GM21447 (cell line): ENCODE measurements at regions not wholly inside any gene's neighbourhood (a gene's known extent, or its start where the extent isn't known, plus 50 kb on each side); places are given as distances from the start of the nearest gene placed in this dataset.

ENCODE experiments used
- ATAC-seq: cut with Tn5 transposase; IDR thresholded peaks from one replicate; pipeline ENCODE4 v1.9.1; 2021; ENCODE audit not compliant: unreplicated experiment

- no peak for ATAC-seq
Observed at GRCh38 chr16:73717266-73717974, 579.2 kb upstream of the PSMD7 start.

GRCh38 chr16:73714976-73715375 is 581.6 kb upstream of the PSMD7 start:
- ATAC-seq, result no peak

DNA sequence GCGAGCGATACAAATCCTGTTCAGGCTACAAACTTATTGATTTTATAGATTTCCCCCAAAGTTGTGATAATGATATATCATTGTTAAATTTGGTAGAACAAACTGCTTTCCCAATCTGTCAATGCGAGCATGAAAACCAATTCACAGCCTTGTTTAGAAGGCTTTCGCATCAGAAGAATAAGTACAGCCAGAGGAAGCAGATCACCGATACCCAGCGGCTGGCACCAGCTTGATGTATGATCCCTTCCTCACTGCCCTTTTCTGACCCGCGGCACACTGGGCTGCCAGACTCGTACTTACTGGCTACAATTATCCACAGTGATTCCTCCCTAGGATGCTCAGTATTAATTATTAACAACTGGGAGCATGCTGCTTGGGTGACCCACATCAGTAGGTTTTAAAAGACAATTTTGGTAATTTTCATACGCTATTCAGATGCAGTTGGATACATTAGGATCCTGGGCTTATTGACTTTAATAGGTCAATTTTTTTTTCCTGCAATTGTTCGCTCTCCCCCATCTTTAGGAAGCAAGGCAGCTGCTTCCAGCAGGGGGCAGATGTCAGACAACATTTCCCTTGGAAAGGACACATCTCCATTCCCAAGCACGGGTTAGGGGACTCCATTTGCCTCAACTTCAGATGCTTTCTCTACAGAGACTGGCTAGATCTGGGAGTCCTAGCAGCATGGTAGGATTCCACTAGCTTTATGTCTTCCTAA is 582.7 kb upstream of the PSMD7 start:
- ATAC-seq, result no peak

- ATAC-seq, result no peak
Observed at GRCh38 chr16:73713251-73713650, 583.4 kb upstream of the PSMD7 start.

- ATAC-seq, result no peak
Observed at GRCh38 chr16:73711406-73712080, 585.1 kb upstream of the PSMD7 start.

DNA sequence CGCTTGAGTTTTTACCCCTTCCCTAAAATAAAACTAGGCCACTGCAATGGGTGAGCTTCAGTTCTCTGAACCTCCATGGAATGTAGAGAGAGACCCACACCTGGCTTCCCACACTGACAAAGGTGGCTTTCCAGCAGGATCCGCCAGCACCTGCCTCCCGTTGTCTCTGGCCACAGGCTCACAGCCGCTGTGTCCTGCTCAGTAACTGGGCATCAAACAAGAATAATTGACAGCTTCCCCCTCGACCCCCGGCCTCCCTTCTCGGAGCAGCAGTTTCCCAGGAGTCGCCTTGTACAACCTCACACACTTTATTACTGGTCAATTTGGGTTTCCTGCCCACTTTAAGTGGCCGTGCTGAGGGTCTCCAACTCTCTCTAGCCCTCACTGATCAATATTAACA is 586.1 kb upstream of the PSMD7 start:
- ATAC-seq, result no peak

GRCh38 chr16:73707863-73708262 is 588.8 kb upstream of the PSMD7 start:
- ATAC-seq, result no peak

DNA sequence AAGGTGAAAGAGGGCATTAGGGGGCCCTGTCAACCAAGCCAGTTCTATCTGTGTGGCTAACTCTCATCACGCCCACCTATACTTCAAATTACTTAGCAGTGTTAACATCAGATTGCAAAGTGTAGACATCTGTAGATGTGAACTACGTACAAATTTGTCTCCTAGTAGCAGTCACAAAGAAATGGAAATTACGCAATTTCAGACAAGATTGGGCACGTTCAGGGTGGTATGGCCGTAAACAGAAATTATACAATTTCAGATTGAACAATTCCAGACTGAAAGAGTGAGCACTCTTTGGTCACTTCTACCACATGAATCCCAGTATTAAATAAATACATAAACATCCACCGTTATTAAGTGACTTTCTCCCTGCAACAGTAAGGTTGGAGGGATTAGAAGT is 592.7 kb upstream of the PSMD7 start:
- ATAC-seq, result no peak

- ATAC-seq, result no peak
Observed at GRCh38 chr16:73697336-73697735, 599.3 kb upstream of the PSMD7 start.

DNA sequence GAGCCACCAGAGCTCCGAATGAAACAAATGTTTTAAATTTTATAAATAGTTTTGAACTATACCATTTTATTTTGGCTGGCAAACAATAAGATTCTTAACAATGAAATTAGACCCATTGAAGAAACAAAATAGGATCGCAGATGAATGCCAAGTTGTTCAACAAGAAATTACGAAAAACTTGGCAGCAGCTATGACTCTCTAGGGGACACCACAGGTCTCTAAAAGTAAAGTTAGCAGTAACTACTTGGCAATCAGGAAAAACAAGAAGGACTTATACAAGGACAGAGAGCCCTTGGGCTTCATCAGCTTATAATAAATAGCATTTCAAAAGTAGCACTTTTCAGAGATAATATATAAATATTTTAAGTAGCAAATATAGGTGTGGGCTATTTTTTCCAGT is 603.8 kb upstream of the PSMD7 start:
- no peak for ATAC-seq

- ATAC-seq, result no peak
Observed at GRCh38 chr16:73683804-73684203, 612.8 kb upstream of the PSMD7 start.

- no peak for ATAC-seq
Observed at GRCh38 chr16:73672135-73672534, 624.2 kb upstream of the ZFHX3 start.

DNA sequence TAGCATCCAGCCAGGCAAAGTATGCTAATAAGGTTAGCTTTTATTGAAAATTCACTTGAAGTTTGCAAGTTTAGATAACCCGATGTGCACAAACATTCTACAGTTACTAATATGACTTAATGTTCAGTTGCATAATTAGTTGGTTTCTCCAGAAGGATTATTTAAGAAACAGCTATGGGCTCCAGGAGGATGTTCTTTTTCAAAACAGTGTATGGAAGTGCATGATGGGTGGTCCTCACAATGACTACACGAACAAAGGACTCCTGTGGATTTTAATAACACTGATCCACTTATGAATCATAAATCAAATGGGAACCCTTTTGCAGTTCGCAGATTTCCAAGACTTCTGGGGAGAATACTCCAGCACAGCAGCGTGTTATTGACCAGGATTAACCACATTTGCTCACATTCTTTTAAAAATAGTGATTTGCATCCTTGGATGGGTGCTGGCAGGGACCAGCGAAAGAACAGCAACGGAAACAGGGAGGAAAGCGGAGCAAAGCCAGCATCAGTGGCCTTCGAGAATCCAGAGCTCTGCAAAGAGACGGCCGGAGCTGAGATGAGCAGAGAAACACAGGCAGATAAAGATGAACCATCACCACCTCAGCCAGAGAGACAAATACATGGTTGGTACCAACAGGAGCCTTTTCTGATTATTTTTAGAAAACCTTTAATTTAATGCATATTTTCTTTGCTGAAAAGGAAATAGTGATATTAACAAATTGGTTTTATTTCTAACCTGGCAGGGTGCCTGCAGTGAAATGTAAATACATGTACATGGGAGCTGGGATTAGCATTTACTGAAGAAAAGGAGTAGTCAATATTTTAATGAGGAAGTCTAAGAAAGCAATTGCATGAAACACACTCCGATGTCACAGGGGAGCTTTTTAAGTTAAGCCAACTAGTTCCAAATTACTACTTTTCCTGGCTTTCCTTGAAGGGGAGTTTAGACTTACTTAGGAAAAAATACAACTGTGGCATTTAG is 623.2 kb upstream of the ZFHX3 start:
- no peak for ATAC-seq

- no peak for ATAC-seq
Observed at GRCh38 chr16:73669535-73670274, 621.8 kb upstream of the ZFHX3 start.

DNA sequence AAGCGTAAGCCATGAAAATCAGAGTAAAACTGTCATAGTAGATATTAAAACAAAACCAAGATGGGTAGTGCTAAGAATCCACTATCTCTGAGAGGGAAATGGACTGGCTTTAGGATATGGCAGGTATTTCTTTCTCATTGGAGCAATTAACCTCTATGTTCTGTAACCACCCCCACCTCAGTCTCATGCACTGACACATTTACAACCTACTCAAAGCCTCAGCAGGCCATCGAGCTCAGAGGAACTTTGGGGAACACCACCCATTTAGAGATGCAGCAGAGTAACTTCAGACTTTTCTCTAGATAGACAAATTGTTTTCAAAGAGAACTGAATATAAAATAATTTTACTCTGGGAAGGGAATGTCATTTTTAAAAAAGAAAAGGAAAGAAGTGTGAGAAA is 615.8 kb upstream of the ZFHX3 start:
- no peak for ATAC-seq

DNA sequence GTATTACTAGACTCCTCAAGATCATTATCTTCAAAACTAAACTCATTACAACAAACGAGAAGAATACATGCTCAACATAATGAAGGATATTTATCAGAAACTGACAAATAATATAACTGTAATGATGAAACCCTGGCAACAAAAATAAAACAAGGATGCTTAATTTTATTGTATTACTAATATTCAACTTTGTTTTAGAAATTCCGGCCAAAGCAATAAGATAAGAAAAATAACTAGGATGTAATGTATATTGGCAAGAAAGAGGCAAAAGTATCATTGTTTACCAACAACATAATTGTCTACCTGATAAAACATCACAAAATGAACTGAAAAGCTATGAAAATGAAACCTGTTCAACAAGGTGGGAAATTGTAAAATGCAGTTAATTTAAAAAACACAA is 588.3 kb upstream of the ZFHX3 start:
- no peak for ATAC-seq

- no peak for ATAC-seq
Observed at GRCh38 chr16:73629011-73629410, 581.1 kb upstream of the ZFHX3 start.

DNA sequence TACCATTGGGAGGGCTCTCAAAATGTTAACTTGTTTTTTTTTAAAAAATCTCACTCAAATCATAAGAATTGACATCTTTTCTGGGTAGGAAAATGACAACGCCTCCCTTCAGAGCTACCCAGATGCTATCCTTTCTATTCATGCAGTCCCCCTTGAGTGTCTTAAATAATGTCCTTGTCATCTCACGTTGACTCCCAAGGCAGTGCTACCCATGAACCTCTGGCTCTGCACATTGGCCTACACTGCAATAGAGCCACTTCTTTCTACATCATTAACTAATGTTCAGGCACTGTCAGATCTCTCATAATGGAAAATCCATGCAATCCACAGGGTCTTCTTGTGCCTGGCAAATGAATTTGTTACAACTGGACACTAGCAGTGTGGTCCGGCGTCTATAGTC is 569.8 kb upstream of the ZFHX3 start:
- no peak for ATAC-seq

- ATAC-seq, result no peak
Observed at GRCh38 chr16:73616770-73617169, 568.8 kb upstream of the ZFHX3 start.

GRCh38 chr16:73616166-73616753 is 568.3 kb upstream of the ZFHX3 start:
- ATAC-seq, result no peak
